Mesodermal cell (in vitro differentiated cells): ENCODE measurements at regions not wholly inside any gene's neighbourhood (a gene's known extent, or its start where the extent isn't known, plus 50 kb on each side); places are given as distances from the start of the nearest gene placed in this dataset.
A peak's percentile ranks its signal among the peaks of the same experiment; 100 is the strongest.

Source experiments
- H3K27ac ChIP-seq: 2 replicates; pipeline ENCODE4 v1.7.0; 2013; ENCODE audit warnings: mild to moderate bottlenecking, low read depth, low read length, moderate library complexity; ENCODE audit not compliant: severe bottlenecking
- H3K36me3 ChIP-seq: 2 replicates; pipeline ENCODE4 v1.7.1; 2013; ENCODE audit warnings: mild to moderate bottlenecking, low read length, moderate library complexity; ENCODE audit not compliant: control insufficient read depth, insufficient read depth
- H3K4me1 ChIP-seq: one replicate; pipeline ENCODE4 v1.7.1; 2013; ENCODE audit warnings: mild to moderate bottlenecking, low read length; ENCODE audit not compliant: insufficient read depth, control insufficient read depth, poor library complexity, severe bottlenecking
- H3K4me3 ChIP-seq: 2 replicates; pipeline ENCODE4 v1.7.0; 2013; ENCODE audit warnings: low read length, control low read depth, mild to moderate bottlenecking; ENCODE audit not compliant: insufficient read depth, poor library complexity, severe bottlenecking; ENCODE audit errors: extremely low read depth
- H3K9me3 ChIP-seq: 2 replicates; pipeline ENCODE4 v1.7.1; 2013; ENCODE audit warnings: mild to moderate bottlenecking, low read length, moderate library complexity; ENCODE audit not compliant: control insufficient read depth
- WGBS, 2 experiments: methylation state at CpG; one replicate each; pipeline ENCODE4 v1.1.5; 2013; ENCODE audit warnings: missing lambda C conversion rate in 2 of 2; ENCODE audit not compliant: insufficient coverage in 2 of 2; 5-methylcytosine and 5-hydroxymethylcytosine counted together

DNA sequence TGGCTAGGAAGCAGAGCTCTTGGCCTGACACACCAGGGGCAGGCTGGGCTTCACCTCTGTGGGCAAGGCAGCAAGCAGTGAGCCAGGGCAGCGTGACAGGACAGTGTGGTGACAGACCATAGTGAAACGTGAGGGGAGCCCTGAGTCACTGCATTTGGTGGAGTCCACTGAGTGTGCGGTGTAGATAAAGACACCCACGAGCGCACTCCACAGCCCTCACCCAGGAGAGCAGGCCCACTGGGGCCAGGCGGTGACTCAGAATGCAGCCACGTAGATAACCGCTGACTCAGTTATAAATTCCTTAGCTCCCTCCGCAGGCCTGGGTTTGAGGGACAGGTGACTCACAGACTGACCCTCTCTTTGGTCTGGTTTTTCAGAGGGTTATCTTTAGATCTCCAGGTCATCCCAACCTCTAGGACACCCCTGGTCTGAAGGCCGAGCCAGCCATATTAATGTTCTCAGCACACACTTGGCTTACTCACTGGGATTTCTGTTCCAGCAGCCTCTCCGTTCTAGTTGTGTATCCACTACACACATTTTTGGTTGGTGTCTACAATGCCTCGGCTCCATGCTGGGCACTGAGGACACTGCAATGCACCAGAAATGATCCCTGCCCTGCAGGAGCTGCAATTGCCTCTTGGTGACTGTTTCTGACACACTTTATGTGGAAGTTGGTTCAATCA, 90.2 kb upstream of the TSPAN2 start:
- H3K36me3 ChIP-seq, result no peaks in the 10 kb centered on the region
- H3K9me3 ChIP-seq, result peaks cover 3% of the 10 kb centered on the region
- H3K4me3 ChIP-seq, result no peak overlapping the region
- 64 to 83% methylated on average over 4 to 12 of the region's 12 CpGs for WGBS, 2 experiments
- H3K4me1 ChIP-seq, result peaks cover 12% of the 10 kb centered on the region
- peak overlapping the region; percentile 88 for H3K27ac ChIP-seq

- peaks cover 15% of the 10 kb centered on the region for H3K4me1 ChIP-seq
- no CpG with 5 or more reads among the region's 1 CpG for WGBS, 2 experiments
Measured at GRCh38 chr1:115176189-115176588, 86.9 kb upstream of the TSPAN2 start.

DNA sequence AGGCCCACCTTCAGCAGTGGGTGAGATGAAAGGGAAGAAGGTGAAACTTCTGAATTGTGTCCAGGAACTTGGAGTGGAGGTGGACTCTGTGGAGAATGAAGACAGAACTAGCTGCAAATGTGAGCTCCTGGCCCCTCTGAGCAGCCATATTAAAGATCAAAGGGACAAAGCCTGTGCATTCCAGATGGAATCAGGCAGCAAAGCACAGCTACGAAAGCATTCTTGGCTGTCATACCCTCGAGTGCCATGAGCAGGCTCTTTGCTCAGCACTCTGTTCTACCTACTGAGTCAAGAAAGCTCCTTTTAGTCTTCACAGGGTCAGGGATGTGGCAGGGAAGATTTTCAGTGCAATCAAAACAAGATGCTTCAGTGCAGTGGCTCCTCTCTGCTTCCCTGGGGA, 86.3 kb upstream of the TSPAN2 start:
- 78 to 81% methylated on average over 2 of the region's 2 CpGs for WGBS, 2 experiments
- peaks cover 15% of the 10 kb centered on the region for H3K4me1 ChIP-seq
- H3K27ac ChIP-seq, result no peak overlapping the region
- no peak overlapping the region for H3K4me3 ChIP-seq
- peaks cover 10% of the 10 kb centered on the region for H3K9me3 ChIP-seq
- no peaks in the 10 kb centered on the region for H3K36me3 ChIP-seq

More at GRCh38 chr1:115176189-115176588, 86.9 kb upstream of the TSPAN2 start:
- H3K4me3 ChIP-seq, result no peak overlapping the region
- no peak overlapping the region for H3K27ac ChIP-seq
- no peaks in the 10 kb centered on the region for H3K36me3 ChIP-seq
- peaks cover 9% of the 10 kb centered on the region for H3K9me3 ChIP-seq

- Histone ChIP-seq H3K36me3 (no peaks in the 10 kb centered on the region), H3K27ac (no peak overlapping the region), H3K4me1 (peaks cover 25% of the 10 kb centered on the region), H3K9me3 (peaks cover 10% of the 10 kb centered on the region), H3K4me3 (no peak overlapping the region)
- 100% methylated on average over 1 of the region's 1 CpG; no CpG with 5 or more reads in 1 of the 2 experiments for WGBS, 2 experiments
Measured at GRCh38 chr1:115173151-115173550, 83.8 kb upstream of the TSPAN2 start.

- Histone ChIP-seq H3K36me3 (no peaks in the 10 kb centered on the region), H3K4me3 (no peak overlapping the region), H3K27ac (no peak overlapping the region), H3K9me3 (peaks cover 10% of the 10 kb centered on the region), H3K4me1 (peaks cover 33% of the 10 kb centered on the region)
- WGBS, 2 experiments, result 79 to 100% methylated on average over 1 to 2 of the region's 2 CpGs
Measured at GRCh38 chr1:115172270-115172669, 83.0 kb upstream of the TSPAN2 start.

DNA sequence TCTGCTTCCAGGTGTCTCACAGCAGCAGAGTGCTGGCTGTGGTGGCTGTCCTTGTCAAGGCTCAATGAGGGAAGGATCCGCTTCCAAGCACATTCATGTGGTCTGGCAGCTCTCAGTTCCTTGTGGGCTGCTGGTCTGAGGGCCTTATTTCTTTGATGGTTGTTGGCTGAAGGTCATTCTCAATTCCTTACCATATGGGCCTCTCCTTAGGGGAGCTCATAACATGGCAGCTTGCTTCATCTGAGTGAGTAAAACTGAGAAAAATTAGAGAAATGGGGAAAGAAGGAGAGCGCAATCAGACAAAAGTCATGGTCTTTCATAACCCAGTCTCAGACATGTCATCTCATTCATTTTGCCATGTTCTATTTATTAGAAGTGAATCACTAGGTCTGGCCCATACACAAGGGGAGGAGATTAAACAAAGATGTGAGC, 81.7 kb upstream of the TSPAN2 start:
- H3K36me3 ChIP-seq, result no peaks in the 10 kb centered on the region
- H3K27ac ChIP-seq, result no peak overlapping the region
- H3K4me1 ChIP-seq, result peaks cover 38% of the 10 kb centered on the region
- H3K4me3 ChIP-seq, result no peak overlapping the region
- 100% methylated on average over 1 of the region's 2 CpGs for WGBS, 2 experiments
- H3K9me3 ChIP-seq, result peaks cover 10% of the 10 kb centered on the region

DNA sequence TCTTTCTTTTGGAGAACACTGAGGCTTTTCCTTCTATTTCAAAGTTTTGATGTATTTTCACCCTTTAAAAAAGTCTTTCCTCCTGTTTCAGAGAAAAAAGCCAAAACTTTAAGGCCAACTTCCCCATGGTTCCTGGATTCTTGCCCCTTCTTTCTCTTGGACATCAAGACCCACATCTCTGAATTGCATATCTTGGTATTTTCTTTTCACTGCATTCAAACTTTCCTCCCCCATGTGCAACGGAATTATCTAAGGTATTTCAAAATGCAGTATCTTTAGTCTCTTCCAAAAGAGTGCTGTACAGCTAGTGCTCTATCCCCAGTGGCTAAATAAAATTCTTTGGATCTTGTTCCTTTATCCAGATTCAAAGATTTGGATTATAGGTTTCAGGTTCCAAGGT, 81.1 kb upstream of the TSPAN2 start:
- 60 to 80% methylated on average over 1 of the region's 1 CpG for WGBS, 2 experiments
- Histone ChIP-seq H3K27ac (no peak overlapping the region), H3K4me1 (peaks cover 38% of the 10 kb centered on the region), H3K36me3 (no peaks in the 10 kb centered on the region), H3K9me3 (peaks cover 10% of the 10 kb centered on the region), H3K4me3 (no peak overlapping the region)

- H3K4me3 ChIP-seq, result no peak overlapping the region
- peaks cover 36% of the 10 kb centered on the region for H3K4me1 ChIP-seq
- H3K36me3 ChIP-seq, result no peaks in the 10 kb centered on the region
- WGBS, 2 experiments, result 92 to 100% methylated on average over 1 of the region's 4 CpGs
- peaks cover 3% of the 10 kb centered on the region for H3K9me3 ChIP-seq
- H3K27ac ChIP-seq, result no peak overlapping the region
Measured at GRCh38 chr1:115168026-115168425, 78.7 kb upstream of the TSPAN2 start.

- Histone ChIP-seq H3K4me1 (peaks cover 36% of the 10 kb centered on the region), H3K27ac (peak overlapping the region; percentile 43), H3K36me3 (no peaks in the 10 kb centered on the region), H3K4me3 (no peak overlapping the region), H3K9me3 (peaks cover 3% of the 10 kb centered on the region)
Measured at GRCh38 chr1:115166531-115167091, 77.3 kb upstream of the TSPAN2 start.

DNA sequence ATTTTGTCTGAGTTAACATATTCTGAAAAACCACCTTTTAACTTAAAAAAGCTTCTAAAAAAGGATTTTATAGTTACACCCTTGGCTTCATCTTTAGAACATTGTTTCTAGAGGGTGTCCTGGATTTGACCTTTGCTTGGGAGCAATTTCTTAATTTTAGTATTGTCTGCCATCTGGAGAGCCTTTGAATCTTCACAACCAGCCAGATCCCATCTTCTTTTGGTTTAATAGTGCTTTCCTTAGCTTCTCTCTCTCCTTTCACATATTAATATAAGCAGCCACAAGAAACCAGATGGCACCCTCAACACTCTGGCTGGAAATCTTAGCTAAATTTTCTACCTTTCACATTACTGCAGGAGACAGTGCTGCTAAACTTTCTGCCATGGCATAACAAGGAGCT, 76.5 kb upstream of the TSPAN2 start:
- no peak overlapping the region for H3K27ac ChIP-seq
- no peak overlapping the region for H3K4me3 ChIP-seq
- no peaks in the 10 kb centered on the region for H3K36me3 ChIP-seq
- peaks cover 33% of the 10 kb centered on the region for H3K4me1 ChIP-seq
- H3K9me3 ChIP-seq, result no peaks in the 10 kb centered on the region

- Histone ChIP-seq H3K4me1 (peaks cover 29% of the 10 kb centered on the region), H3K36me3 (no peaks in the 10 kb centered on the region), H3K27ac (no peak overlapping the region), H3K4me3 (no peak overlapping the region), H3K9me3 (no peaks in the 10 kb centered on the region)
- 85 to 96% methylated on average over 4 of the region's 6 CpGs for WGBS, 2 experiments
Measured at GRCh38 chr1:115164940-115165705, 75.8 kb upstream of the TSPAN2 start.
